Neural cell (in vitro differentiated cells): ENCODE measurements at regions not wholly inside any gene's neighbourhood (a gene's known extent, or its start where the extent isn't known, plus 50 kb on each side); places are given as distances from the start of the nearest gene placed in this dataset.

Source experiments
- EP300 ChIP-seq: fragments of 450-650 bp; conservative IDR thresholded peaks from 2 replicates; pipeline ENCODE4 v1.6.1; 2014; ENCODE audit warnings: antibody characterized with exemption, mild to moderate bottlenecking, moderate library complexity; ENCODE audit not compliant: poor library complexity, severe bottlenecking
- EZH2 ChIP-seq: fragments of 200-600, 300-800 bp; shearing (Covaris generic), sonication (generic); IDR thresholded peaks from 2 replicates; pipeline ENCODE4 v1.6.1; 2014; ENCODE audit warnings: antibody characterized with exemption, low read length, borderline replicate concordance, mild to moderate bottlenecking; ENCODE audit not compliant: insufficient read depth, poor library complexity, severe bottlenecking
- POLR2AphosphoS5 ChIP-seq: IDR thresholded peaks from 2 replicates; pipeline ENCODE4 v1.6.1; 2012
- SMC3 ChIP-seq: fragments of 450-650 bp; conservative IDR thresholded peaks from 2 replicates; pipeline ENCODE4 v1.6.1; 2014; ENCODE audit warnings: antibody characterized with exemption, mild to moderate bottlenecking, moderate library complexity; ENCODE audit not compliant: poor library complexity
- TF ChIP-seq, protein P1 (sequence below): fragments of 450-650 bp; IDR thresholded peaks from 2 replicates; pipeline ENCODE4 v1.5.1; 2014; ENCODE audit warnings: antibody characterized with exemption, mild to moderate bottlenecking, moderate library complexity; ENCODE audit not compliant: poor library complexity, severe bottlenecking
- TF ChIP-seq, protein P2 (sequence below): IDR thresholded peaks from 2 replicates; pipeline ENCODE4 v1.6.1; 2012; ENCODE audit warnings: borderline replicate concordance

DNA sequence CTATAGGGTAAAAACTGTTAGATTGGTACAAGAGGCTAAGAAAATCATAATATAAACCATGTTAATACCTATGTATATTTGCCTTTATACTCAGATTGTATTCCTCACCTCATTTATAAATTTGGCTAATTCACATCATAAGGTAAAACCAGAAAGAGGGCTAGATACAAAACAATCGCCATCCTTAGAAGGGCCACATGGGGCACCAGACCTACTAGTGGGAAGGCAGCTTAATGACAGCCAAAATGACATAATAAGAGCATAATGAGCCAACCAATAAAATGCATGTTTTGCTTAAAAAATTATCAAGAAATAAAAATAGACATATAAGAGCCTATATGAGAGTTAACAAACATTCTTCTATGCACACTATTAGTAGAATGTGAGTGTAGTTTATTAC is 107.3 kb upstream of the PRDX4 start:
- TF ChIP-seq, protein P1, sequence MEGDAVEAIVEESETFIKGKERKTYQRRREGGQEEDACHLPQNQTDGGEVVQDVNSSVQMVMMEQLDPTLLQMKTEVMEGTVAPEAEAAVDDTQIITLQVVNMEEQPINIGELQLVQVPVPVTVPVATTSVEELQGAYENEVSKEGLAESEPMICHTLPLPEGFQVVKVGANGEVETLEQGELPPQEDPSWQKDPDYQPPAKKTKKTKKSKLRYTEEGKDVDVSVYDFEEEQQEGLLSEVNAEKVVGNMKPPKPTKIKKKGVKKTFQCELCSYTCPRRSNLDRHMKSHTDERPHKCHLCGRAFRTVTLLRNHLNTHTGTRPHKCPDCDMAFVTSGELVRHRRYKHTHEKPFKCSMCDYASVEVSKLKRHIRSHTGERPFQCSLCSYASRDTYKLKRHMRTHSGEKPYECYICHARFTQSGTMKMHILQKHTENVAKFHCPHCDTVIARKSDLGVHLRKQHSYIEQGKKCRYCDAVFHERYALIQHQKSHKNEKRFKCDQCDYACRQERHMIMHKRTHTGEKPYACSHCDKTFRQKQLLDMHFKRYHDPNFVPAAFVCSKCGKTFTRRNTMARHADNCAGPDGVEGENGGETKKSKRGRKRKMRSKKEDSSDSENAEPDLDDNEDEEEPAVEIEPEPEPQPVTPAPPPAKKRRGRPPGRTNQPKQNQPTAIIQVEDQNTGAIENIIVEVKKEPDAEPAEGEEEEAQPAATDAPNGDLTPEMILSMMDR: no peak
- TF ChIP-seq EZH2: no peak
- TF ChIP-seq EP300: no peak
- TF ChIP-seq SMC3: no peak
- TF ChIP-seq, protein P2, sequence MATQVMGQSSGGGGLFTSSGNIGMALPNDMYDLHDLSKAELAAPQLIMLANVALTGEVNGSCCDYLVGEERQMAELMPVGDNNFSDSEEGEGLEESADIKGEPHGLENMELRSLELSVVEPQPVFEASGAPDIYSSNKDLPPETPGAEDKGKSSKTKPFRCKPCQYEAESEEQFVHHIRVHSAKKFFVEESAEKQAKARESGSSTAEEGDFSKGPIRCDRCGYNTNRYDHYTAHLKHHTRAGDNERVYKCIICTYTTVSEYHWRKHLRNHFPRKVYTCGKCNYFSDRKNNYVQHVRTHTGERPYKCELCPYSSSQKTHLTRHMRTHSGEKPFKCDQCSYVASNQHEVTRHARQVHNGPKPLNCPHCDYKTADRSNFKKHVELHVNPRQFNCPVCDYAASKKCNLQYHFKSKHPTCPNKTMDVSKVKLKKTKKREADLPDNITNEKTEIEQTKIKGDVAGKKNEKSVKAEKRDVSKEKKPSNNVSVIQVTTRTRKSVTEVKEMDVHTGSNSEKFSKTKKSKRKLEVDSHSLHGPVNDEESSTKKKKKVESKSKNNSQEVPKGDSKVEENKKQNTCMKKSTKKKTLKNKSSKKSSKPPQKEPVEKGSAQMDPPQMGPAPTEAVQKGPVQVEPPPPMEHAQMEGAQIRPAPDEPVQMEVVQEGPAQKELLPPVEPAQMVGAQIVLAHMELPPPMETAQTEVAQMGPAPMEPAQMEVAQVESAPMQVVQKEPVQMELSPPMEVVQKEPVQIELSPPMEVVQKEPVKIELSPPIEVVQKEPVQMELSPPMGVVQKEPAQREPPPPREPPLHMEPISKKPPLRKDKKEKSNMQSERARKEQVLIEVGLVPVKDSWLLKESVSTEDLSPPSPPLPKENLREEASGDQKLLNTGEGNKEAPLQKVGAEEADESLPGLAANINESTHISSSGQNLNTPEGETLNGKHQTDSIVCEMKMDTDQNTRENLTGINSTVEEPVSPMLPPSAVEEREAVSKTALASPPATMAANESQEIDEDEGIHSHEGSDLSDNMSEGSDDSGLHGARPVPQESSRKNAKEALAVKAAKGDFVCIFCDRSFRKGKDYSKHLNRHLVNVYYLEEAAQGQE: no peak
- TF ChIP-seq POLR2AphosphoS5: no peak
